ENCODE measurements at regions not wholly inside any gene's neighbourhood (a gene's known extent, or its start where the extent isn't known, plus 50 kb on each side); places are given as distances from the start of the nearest gene placed in this dataset.

DNA sequence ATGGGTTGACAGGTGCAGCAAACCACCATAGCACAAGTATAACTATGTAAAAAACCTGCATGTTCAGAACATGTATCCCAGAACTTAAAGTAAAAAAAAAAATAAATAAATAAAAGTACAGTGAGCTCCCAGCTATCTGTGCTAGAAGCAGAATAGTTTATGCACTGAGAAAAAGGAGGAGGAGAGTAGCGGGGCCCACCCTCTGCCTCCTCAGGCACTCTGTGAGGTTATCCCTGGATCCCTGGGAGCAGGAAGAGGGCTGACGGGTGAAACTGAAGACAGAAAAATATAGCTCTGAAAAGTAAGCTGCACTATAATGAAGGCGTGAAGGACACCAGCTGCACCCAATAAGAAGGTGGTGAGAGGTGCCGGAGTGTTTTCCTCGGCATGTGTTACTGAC, 117.2 kb downstream of the SIPA1L2 start:
- TF ChIP-seq, protein P1, sequence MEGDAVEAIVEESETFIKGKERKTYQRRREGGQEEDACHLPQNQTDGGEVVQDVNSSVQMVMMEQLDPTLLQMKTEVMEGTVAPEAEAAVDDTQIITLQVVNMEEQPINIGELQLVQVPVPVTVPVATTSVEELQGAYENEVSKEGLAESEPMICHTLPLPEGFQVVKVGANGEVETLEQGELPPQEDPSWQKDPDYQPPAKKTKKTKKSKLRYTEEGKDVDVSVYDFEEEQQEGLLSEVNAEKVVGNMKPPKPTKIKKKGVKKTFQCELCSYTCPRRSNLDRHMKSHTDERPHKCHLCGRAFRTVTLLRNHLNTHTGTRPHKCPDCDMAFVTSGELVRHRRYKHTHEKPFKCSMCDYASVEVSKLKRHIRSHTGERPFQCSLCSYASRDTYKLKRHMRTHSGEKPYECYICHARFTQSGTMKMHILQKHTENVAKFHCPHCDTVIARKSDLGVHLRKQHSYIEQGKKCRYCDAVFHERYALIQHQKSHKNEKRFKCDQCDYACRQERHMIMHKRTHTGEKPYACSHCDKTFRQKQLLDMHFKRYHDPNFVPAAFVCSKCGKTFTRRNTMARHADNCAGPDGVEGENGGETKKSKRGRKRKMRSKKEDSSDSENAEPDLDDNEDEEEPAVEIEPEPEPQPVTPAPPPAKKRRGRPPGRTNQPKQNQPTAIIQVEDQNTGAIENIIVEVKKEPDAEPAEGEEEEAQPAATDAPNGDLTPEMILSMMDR (IDR thresholded peaks at IDR 0.05), result no peak
- TF ChIP-seq EZH2phosphoT487 (IDR thresholded peaks at IDR 0.05), result no peak
